Stimulated activated naive CD8-positive, alpha-beta T cell treated with anti-CD3 and anti-CD28 coated beads, Interleukin-15, Interleukin-2, amounts not matched to agents 100 ng/mL and 50 ng/mL, for 24 hours (primary cell): ENCODE measurements at regions not wholly inside any gene's neighbourhood (a gene's known extent, or its start where the extent isn't known, plus 50 kb on each side); places are given as distances from the start of the nearest gene placed in this dataset.

ENCODE experiments used
- H3K27ac Mint-ChIP-seq: one replicate; pipeline ENCODE4 v1.8.0; 2021; ENCODE audit warnings: mild to moderate bottlenecking, mixed read lengths
- H3K27me3 Mint-ChIP-seq: one replicate; pipeline ENCODE4 v1.8.0; 2021; ENCODE audit warnings: mixed read lengths
- H3K36me3 Mint-ChIP-seq: one replicate; pipeline ENCODE4 v1.8.0; 2021; ENCODE audit warnings: low read depth, mixed read lengths
- H3K4me1 Mint-ChIP-seq: one replicate; pipeline ENCODE4 v1.8.0; 2021; ENCODE audit warnings: low read depth, mixed read lengths
- H3K4me3 Mint-ChIP-seq: one replicate; pipeline ENCODE4 v1.8.0; 2021; ENCODE audit warnings: mild to moderate bottlenecking, mixed read lengths
- H3K9me3 Mint-ChIP-seq: one replicate; pipeline ENCODE4 v1.8.0; 2021; ENCODE audit warnings: mixed read lengths

DNA sequence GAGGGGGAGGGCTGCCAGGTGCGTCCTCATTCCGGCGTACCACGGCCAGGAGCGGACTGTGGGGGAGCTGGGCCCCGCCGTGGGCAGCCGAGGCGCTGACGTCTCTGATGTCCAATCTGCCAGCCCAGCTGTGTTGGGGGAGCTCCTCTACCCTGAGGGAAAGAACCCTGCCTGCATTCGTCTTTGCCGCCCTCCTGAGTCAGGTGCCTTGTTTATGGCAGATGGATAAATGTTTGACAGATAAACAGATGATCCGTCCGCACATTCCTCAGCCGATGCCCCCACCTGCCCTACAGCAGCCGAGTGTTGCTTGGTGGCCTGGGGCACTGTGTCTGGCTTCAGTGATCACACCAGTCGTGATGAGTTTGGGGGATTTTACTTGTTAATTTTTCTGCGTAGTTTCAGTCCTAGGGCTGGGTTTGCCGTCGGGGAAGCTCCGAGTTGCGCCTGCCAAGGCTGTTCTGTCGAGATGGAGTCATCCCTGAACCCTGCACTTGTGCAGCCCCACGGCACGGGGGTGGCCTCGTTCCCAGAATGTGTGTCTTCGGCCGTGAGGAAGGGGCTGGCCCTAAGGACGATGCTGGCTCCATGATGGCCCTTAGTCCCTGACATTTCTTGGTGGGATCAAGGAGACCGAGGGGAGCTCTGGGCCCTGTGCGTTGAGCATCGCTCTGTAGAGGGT is 1083.9 kb downstream of the BRD1 start:
- Mint-ChIP-seq H3K27me3 (no peaks in the 10 kb centered on the region), H3K36me3 (no peaks in the 10 kb centered on the region), H3K4me1 (no peaks in the 10 kb centered on the region), H3K27ac (no peak overlapping the region), H3K4me3 (no peak overlapping the region), H3K9me3 (no peaks in the 10 kb centered on the region)

DNA sequence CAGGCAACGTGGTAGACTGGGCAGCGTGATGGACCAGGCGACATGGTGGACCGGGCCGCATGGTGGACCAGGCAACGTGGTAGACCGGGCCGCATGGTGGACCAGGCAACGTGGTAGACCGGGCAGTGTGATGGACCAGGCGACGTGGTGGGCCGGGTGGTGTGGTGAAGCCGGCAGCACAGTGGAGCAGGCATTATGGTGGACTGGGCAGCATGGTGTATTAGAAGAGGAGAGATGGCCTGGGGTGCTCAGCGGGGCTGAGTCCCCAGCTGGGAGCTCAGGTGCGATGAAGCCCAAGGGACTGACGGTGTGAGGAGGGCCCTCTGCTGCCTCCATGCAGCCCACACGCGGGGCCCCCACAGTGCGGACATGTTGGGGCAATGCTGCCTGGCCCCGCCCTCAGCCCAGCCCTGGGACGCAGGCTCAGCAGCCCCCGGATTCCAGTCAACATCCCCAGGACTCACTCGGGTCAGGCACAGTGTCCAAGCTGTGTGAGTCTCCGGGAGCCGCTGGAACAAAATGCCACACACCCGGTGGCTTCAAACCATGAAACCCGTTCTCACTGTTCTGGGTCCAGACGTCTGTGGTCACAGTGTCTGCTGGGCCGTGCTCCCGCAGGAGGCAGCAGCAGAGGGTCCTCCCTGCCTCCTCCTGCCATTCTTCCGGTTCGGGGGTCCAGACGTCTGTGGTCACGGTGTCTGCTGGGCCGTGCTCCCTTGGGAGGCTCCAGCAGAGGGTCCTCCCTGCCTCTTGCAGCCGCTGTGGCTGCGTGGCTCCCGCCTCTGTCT is 1084.9 kb downstream of the BRD1 start:
- no peaks in the 10 kb centered on the region for H3K36me3 Mint-ChIP-seq
- no peaks in the 10 kb centered on the region for H3K4me1 Mint-ChIP-seq
- no peak overlapping the region for H3K27ac Mint-ChIP-seq
- H3K9me3 Mint-ChIP-seq: no peaks in the 10 kb centered on the region
- no peak overlapping the region for H3K4me3 Mint-ChIP-seq
- no peaks in the 10 kb centered on the region for H3K27me3 Mint-ChIP-seq

DNA sequence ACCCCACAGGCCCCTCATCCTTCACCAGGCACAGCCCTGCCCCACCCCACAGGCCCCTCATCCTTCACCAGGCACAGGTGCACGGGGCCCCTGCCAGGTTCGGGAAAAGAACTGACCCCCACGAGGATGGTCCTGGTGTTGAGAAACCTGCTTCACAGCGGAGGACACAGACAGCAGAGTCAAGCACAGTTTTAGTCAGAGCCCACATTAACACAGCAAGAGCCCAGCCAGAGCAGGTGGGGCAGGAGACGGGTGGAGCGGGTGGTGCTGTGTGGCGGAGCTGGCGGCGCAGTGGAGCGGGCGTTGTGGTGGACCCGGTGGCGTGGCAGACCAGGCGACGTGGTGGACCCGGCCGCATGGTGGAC is 1085.5 kb downstream of the BRD1 start:
- Mint-ChIP-seq H3K27ac (no peak overlapping the region), H3K4me3 (no peak overlapping the region), H3K4me1 (no peaks in the 10 kb centered on the region), H3K27me3 (no peaks in the 10 kb centered on the region), H3K9me3 (no peaks in the 10 kb centered on the region), H3K36me3 (no peaks in the 10 kb centered on the region)

DNA sequence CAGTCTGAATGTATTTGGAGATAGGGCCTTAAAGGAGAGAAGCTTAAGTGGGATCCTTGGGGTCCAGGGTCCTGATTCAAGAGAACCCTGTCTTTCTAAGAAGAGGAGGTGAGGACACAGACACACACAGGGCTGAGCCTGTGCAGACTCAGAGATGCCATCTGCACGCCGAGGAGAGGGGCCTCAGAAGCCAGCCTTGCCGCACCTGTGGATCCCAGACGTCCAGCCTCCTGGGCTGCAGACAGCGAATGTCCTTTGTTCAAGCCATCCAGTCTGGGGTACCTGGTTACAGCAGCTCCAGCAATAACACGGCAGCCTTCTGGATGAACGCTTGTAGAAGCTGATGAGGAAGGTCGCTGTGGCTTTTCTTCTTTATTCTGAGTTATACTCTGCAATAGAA is 1086.1 kb downstream of the BRD1 start:
- no peaks in the 10 kb centered on the region for H3K9me3 Mint-ChIP-seq
- no peak overlapping the region for H3K4me3 Mint-ChIP-seq
- H3K4me1 Mint-ChIP-seq: no peaks in the 10 kb centered on the region
- no peaks in the 10 kb centered on the region for H3K36me3 Mint-ChIP-seq
- no peaks in the 10 kb centered on the region for H3K27me3 Mint-ChIP-seq
- no peak overlapping the region for H3K27ac Mint-ChIP-seq

DNA sequence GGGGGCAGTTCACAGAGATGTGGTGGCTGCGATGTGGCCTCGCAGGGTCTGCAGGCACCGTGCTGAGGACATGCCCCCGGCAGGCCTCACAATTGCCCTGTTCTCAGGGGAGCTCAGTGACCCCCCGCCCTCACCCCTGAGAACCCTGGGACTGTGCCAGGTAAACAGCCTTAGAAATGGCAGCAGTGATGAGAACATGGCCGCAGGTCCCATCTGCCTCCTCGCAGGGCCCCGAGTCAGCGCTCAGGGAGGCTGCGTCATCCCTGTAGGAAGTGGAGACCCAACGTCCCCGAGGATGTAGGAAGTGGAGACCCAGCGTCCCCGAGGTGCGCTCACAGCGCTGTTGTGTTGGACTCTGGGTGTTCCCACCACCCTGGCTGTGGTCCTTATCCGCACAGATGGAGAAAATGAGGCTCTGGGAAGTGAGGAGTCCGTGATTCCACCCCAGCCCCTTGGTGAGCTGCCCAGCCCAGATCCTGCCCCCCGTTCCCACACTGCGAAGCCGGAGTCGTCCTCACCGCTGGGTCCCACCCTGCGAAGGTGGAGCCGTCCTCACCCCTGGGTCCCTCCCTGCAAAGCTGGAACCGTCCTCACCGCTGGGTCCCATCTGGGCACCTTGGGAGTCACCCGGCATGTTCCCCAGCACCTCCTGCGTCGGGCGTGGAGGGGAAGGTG is 1086.8 kb downstream of the BRD1 start:
- Mint-ChIP-seq H3K4me3 (no peak overlapping the region), H3K27ac (no peak overlapping the region), H3K4me1 (no peaks in the 10 kb centered on the region), H3K27me3 (no peaks in the 10 kb centered on the region), H3K36me3 (no peaks in the 10 kb centered on the region), H3K9me3 (no peaks in the 10 kb centered on the region)

DNA sequence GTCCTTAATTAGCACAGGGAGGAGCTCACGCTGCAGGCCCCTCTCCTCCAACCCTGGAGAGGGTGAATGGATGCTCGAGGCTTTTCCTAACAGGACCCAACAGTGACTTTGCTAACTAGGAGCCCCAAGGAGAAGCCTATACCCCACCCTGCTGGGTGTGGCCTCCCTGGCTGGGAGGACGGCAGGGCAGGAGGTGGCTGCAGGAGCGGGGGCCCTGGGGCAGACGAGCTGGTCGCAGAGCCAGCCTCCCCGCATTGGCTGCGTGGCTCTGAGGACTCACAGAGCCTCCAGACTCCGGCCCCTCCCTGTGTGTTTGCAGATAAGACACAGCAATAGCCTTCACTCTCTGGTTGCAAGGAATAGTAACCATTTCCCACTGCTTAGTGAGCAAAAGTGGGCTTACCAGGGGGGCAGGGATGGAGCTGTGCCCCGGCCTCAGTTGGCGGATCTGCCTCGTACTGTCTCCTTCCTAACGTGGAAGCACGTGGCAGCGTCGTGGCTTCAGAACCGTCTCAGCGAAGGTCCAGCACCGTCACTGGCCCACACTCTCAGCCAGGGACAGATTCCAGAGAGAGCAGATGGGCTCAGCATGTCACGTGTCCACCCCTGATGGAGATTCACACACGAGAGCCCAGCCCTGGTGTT is 1087.5 kb downstream of the BRD1 start:
- H3K27ac Mint-ChIP-seq: no peak overlapping the region
- H3K9me3 Mint-ChIP-seq: no peaks in the 10 kb centered on the region
- H3K27me3 Mint-ChIP-seq: no peaks in the 10 kb centered on the region
- no peaks in the 10 kb centered on the region for H3K4me1 Mint-ChIP-seq
- H3K4me3 Mint-ChIP-seq: no peak overlapping the region
- no peaks in the 10 kb centered on the region for H3K36me3 Mint-ChIP-seq

DNA sequence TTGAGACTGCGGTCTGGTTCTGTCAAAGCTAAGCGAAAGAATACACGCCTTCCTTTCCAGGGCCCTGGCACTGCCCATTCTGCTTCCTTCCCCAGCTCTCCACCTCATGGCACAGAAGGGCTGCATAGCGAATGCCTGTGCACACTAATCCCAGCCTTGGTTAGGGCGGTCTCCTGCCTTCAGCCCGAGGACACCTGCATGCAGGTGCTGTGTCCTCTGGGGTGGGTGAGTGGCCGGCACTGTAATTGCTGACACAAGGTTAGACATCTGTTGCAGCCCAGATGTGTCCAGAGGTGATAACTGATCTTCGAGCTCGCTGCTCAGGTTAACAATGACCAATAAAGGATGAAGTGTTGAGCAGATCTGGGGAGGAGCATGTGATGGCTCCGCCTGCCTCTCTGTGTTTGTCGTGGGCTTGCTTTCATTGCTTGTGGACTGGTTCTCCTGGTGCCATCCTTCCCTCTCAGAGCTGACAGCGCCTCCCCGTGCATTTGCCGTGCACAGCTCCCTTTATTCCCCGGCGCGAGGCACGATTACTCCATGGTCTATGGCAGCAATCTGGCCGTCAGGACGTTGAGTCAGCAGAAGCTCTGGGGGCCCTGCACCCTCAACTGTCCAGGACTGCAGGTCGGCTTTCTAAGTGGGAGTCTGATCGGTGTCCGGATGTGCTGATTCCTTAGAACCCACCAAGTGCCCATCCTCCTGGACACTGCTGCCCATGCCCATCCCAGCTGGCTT is 1088.2 kb downstream of the BRD1 start:
- no peaks in the 10 kb centered on the region for H3K4me1 Mint-ChIP-seq
- H3K27ac Mint-ChIP-seq: no peak overlapping the region
- H3K9me3 Mint-ChIP-seq: no peaks in the 10 kb centered on the region
- H3K36me3 Mint-ChIP-seq: no peaks in the 10 kb centered on the region
- H3K27me3 Mint-ChIP-seq: no peaks in the 10 kb centered on the region
- no peak overlapping the region for H3K4me3 Mint-ChIP-seq

DNA sequence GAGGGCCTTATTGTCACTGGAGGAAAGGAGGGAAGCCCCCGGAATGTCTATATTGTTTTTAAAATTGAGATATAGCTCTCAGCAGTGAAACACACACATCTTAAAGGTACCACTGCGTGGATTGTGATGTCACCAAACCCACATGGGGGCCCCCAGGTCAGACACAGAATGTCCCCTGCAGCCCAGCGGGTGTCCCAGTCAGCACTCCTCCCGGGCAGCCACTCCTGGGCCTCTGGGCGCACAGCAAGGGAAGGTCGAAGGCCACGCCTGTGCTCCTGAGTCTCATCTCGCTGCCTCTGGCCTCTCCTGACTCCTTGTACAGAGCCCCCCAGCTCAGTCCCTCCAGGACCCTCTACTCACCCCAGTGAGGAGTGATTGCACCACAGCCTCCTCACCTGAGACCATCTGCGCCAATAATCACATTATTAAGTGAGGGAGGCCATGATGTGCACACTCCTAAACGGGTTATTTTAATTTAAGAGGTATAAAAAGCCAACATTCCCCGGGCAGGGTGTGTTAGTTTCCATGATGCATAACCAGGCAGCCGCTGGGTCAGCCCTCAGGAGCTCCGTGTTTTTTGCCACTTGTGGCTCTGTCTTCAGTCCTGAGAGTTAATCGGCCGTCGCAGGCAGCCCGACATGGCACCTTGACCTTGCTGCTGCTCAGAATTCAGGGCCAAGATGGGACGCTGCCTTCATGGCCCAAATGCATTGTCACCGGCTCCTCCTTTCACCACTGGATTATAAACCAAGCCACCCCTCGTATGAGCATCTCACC is 1089.3 kb downstream of the BRD1 start:
- no peaks in the 10 kb centered on the region for H3K27me3 Mint-ChIP-seq
- no peak overlapping the region for H3K4me3 Mint-ChIP-seq
- H3K36me3 Mint-ChIP-seq: no peaks in the 10 kb centered on the region
- no peak overlapping the region for H3K27ac Mint-ChIP-seq
- no peaks in the 10 kb centered on the region for H3K4me1 Mint-ChIP-seq
- H3K9me3 Mint-ChIP-seq: no peaks in the 10 kb centered on the region

DNA sequence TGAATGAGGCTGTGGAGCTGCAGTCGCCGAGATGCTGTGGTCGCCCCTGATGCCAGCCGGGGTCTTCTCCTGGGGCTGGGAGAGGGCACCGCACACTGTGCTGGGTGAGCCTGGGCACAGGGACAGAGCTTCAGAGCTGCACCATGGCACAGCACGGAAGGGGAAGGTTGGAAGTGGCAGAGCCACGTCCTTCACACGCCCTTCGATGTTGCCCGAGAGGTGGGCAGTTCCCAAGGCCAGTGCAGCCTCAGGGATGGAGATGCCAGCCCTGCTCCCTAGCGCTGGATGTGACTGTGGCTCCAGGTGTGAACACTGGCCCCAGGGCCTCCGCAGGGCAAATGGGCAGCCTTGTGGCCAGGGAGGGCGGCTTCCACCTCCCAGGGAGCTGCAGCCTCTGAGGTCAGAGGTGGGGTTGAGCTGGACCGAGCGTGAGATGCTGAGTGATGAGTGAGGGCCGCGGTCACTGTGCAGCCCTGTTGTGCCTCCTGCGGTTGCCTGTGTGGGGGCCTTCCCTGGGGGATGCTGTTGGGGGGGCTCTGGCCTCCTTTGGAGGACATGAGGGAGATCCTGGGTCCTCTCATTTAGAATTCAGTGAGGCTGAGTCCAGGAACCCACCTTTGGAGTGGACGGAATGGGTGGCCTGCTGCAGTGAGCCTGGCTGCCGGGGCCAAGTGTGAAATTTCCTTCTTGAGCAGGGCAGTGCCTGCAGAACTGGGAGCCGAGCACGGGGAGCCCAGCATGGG is 1090.0 kb downstream of the BRD1 start:
- no peak overlapping the region for H3K4me3 Mint-ChIP-seq
- H3K9me3 Mint-ChIP-seq: no peaks in the 10 kb centered on the region
- H3K36me3 Mint-ChIP-seq: no peaks in the 10 kb centered on the region
- peaks cover 2% of the 10 kb centered on the region for H3K27me3 Mint-ChIP-seq
- H3K4me1 Mint-ChIP-seq: no peaks in the 10 kb centered on the region
- no peak overlapping the region for H3K27ac Mint-ChIP-seq

DNA sequence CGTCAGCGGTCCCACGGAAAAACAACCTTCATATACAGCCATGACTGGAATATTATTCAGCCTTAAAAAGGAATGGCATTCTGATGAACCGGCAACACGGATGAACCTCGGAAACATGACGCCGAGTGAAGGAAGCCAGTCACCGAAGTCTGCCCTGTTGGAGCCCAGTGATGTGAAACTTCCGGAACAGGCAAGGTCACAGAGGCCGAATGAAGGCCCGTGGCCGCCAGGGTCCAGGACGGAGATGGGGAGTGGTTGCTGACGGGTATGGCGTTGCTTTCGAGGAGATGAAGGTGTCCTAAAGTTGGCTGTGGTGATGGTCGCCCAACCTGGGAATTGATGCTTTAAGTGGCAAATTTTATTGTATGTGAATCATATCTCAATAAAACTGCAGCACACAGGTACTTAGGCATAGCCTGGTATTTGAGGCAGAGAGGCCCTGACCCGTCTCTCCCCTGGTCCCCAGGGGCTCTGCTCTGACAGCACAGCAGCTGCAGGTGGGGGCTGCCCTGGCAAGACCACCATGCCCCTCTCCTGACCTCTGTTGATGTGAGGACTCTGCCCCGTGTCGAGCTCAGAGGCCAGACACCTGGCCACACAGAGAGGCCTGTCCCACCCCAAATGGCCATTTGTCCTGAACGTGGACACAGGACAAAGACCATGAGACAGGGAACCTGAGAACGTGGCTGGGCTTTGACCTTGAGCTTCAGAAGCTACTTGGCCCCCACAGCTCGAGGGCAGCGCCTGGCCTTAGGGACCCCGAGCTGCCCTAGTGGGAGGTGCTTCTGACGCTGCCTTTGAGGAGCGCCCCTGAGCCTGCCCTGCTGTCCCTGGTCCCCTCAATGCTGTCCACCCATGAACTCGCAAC is 1090.8 kb downstream of the BRD1 start:
- Mint-ChIP-seq H3K4me1 (no peaks in the 10 kb centered on the region), H3K4me3 (no peak overlapping the region), H3K27me3 (peaks cover 4% of the 10 kb centered on the region), H3K27ac (no peak overlapping the region), H3K36me3 (no peaks in the 10 kb centered on the region), H3K9me3 (no peaks in the 10 kb centered on the region)

DNA sequence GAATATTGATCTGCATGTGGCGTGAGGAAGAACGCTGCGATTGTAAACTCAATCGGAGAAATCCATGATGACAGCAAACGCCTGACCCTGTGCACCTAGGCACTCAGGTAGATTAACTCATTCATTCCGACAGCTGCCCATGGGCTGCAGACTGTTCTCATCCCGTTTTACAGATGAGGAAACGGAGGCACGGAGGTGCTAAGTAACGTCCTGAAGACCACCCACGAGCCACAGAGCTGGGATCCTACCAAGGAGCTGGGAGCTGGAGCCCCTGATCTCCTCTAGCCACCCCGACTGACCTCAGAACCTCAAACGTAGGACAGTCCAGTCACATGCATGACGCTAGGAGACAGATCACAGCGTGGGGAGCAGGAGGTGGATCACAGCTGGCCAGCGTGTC is 1092.7 kb downstream of the BRD1 start:
- H3K27me3 Mint-ChIP-seq: peaks cover 4% of the 10 kb centered on the region

DNA sequence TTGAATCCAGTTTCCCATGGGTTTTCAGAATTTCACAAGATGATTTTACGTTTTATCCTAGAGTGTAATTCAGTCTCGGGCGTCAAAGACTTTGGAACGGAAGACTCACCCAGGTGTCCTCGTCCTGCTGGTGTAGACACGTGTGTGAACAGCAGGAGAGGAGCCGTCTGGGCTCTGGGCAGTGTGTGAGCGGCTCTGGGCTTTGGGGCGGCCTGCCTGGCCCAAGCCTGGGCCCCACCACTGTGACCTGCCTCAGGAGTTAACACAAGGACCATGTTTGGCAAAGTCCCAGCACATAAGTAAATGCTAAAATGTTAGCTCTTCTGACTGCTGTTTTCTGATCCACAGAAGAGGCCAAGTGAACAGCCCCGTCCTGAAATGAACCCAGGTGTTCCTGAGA is 1093.3 kb downstream of the BRD1 start:
- Mint-ChIP-seq H3K9me3 (no peaks in the 10 kb centered on the region), H3K27ac (no peak overlapping the region), H3K4me3 (no peak overlapping the region), H3K27me3 (peaks cover 4% of the 10 kb centered on the region), H3K36me3 (no peaks in the 10 kb centered on the region), H3K4me1 (no peaks in the 10 kb centered on the region)

More for the DNA sequence above, 1092.7 kb downstream of the BRD1 start:
- H3K9me3 Mint-ChIP-seq: no peaks in the 10 kb centered on the region
- no peaks in the 10 kb centered on the region for H3K4me1 Mint-ChIP-seq
- no peak overlapping the region for H3K27ac Mint-ChIP-seq
- no peak overlapping the region for H3K4me3 Mint-ChIP-seq
- H3K36me3 Mint-ChIP-seq: no peaks in the 10 kb centered on the region
